Transverse colon (tissue), 4 donors: ENCODE measurements at regions not wholly inside any gene's neighbourhood (a gene's known extent, or its start where the extent isn't known, plus 50 kb on each side); places are given as distances from the start of the nearest gene placed in this dataset.

ENCODE experiments used
- DNase-seq: peaks from one replicate; pipeline ENCODE4 v3.0.0-alpha.2; 2019
- H3K27ac ChIP-seq, 4 donors: fragments of 200-600 bp; sonication (generic); 2 replicates each; pipeline ENCODE4 v1.5.1; 2016 to 2018; ENCODE audit warnings: inconsistent platforms in 4 of 4
- H3K27me3 ChIP-seq: fragments of 200-600 bp; sonication (generic); 2 replicates; pipeline ENCODE4 v1.5.1; 2017; ENCODE audit warnings: inconsistent platforms
- H3K36me3 ChIP-seq, 4 donors: fragments of 200-600 bp; sonication (generic); 2 replicates each; pipeline ENCODE4 v1.5.1; 2017 to 2019; ENCODE audit warnings: inconsistent platforms in 4 of 4
- H3K4me1 ChIP-seq, 4 donors: fragments of 200-600 bp; sonication (generic); 2 replicates each; pipeline ENCODE4 v1.5.1; 2017 to 2020; ENCODE audit warnings: inconsistent platforms in 4 of 4
- H3K4me3 ChIP-seq, 4 donors: fragments of 200-600 bp; sonication (generic); 1 replicate in 1 of 4; 2 replicates in 3 of 4; pipeline versions ENCODE4 v1.5.1 to v1.6.1; 2017 to 2019; ENCODE audit warnings: inconsistent platforms in 4 of 4
- H3K9me3 ChIP-seq, 2 donors: fragments of 200-600 bp; sonication (generic); 2 replicates each; pipeline ENCODE4 v1.5.1; 2017 to 2019; ENCODE audit warnings: inconsistent platforms in 2 of 2
- CTCF ChIP-seq, 5 experiments: fragments of 200-600 bp in 3 of 5; fragments of 450-650 bp in 2 of 5; sonication (generic) in 3 of 5; IDR thresholded peaks; 1 replicate in 2 of 5; 2 replicates in 3 of 5; pipeline ENCODE4 v1.5.1; 2016 to 2017; ENCODE audit warnings: antibody characterized with exemption in 5 of 5, inconsistent platforms in 3 of 5, mild to moderate bottlenecking in 2 of 5, moderate library complexity in 1 of 5
- EP300 ChIP-seq: sonication (generic); formaldehyde crosslinking; IDR thresholded peaks from one replicate; pipeline ENCODE4 v1.6.1; 2017; ENCODE audit warnings: antibody characterized with exemption, low read depth
- POLR2A ChIP-seq: fragments of 450-650 bp; IDR thresholded peaks from one replicate; pipeline ENCODE4 v1.6.1; 2016; ENCODE audit warnings: antibody characterized with exemption, mild to moderate bottlenecking, moderate library complexity
- POLR2AphosphoS5 ChIP-seq, 3 donors: sonication (generic); formaldehyde crosslinking; IDR thresholded peaks; one replicate each; pipeline ENCODE4 v1.6.1; 2016; ENCODE audit warnings: antibody characterized with exemption in 3 of 3
- WGBS, 2 donors: methylation state at CpG; one replicate each; pipeline ENCODE4 v1.1.5; 2018; ENCODE audit warnings: low coverage in 1 of 2; 5-methylcytosine and 5-hydroxymethylcytosine counted together
- in situ Hi-C, 4 donors: fragments of 200-750 bp; cut with MboI; loops; one replicate each; pipeline versions ENCODE4 v1.15.0 to v1.15.1; 2017; ENCODE audit warnings: low sequenced_read_pairs in 3 of 4, low pct_ligation_motif_present in 1 of 4, low pct_unique_long_range_greater_than_20kb in 1 of 4
- intact Hi-C: fragments of 100-400 bp; cut with DNase I; formaldehyde crosslinking; loops from one replicate; pipeline ENCODE4 v1.15.1; 2023; ENCODE audit warnings: low total_unique reads

DNA sequence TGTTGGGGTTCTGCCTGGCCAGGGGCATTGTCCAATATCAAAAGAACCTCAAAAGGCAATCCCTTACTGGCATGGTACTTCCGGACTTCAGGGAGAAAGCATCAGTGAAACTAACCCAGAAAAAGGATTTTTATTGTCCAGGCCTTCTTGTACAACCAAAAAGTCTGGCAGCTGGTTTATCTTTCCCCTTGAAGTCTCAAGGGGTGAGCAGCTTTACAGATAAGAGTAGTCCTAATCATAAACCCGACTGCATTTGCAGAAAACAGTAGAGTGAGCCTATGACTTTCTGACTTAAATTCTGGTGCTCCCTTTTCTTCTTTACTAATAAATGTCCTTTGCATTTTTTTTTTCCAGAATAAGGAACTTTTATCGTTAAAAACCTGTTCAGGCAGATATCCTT is 104.0 kb upstream of the CHRM3 start:
- Histone ChIP-seq H3K4me3 (no peak overlapping the region), H3K27me3 (no peaks in the 10 kb centered on the region), H3K36me3 (no peaks in the 10 kb centered on the region), H3K4me1 (no peaks in the 10 kb centered on the region), H3K9me3 (no peaks in the 10 kb centered on the region), H3K27ac (no peak overlapping the region)
- intact Hi-C loops, result no loop called here
- WGBS, 2 donors, result 62 to 67% methylated on average over 3 of the region's 3 CpGs
- no peak for DNase-seq
- TF ChIP-seq EP300 (no peak), CTCF (IDR thresholded peaks at IDR 0.05) (no peak), POLR2AphosphoS5 (IDR thresholded peaks at IDR 0.05) (no peak), POLR2A (no peak)
- in situ Hi-C loops, result no loop called here

GRCh38 chr1:239276051-239276450 is 110.3 kb upstream of the CHRM3 start:
- no peak overlapping the region for H3K4me3 ChIP-seq
- no peaks in the 10 kb centered on the region for H3K9me3 ChIP-seq
- no peaks in the 10 kb centered on the region for H3K4me1 ChIP-seq
- H3K36me3 ChIP-seq, result no peaks in the 10 kb centered on the region
- in situ Hi-C loops (no loop called here), intact Hi-C loops (no loop called here)
- no peak overlapping the region for H3K27ac ChIP-seq
- no peak for DNase-seq
- no peak for TF ChIP-seq EP300
- TF ChIP-seq CTCF (IDR thresholded peaks at IDR 0.05), result no peak
- H3K27me3 ChIP-seq, result no peaks in the 10 kb centered on the region
- WGBS, 2 donors, result 47 to 62% methylated on average over 2 to 5 of the region's 5 CpGs

DNA sequence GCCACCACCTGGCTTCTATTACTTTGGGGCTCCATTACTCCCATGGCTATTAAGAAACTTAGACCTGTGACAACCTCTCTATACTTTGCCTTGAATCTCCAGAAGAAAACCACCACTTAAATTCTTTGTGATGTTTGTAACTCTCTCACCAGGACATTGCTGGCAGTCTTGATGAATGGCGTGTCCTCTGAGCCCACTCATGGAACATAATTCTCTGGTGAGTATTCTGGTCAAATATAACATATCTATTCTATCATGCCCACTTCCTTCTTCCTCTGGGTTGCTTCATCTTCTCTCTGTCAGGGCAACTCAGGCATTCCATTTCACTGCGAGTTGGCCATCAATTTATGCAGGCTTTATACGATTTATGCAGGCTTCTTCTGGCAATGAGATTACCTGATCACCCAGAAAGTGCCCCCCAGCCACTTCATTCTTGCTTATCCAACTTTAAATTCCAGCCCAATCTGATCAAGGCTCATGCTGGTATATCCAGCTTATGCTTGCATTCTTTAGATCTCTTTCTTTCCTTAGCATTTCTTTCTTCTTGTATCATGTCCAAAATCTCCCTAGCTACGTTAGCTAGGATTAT is 112.0 kb upstream of the CHRM3 start:
- no peaks in the 10 kb centered on the region for H3K9me3 ChIP-seq
- no peak overlapping the region for H3K4me3 ChIP-seq
- in situ Hi-C loops, result no loop called here
- no peaks in the 10 kb centered on the region for H3K27me3 ChIP-seq
- WGBS, 2 donors, result 80 to 84% methylated on average over 2 to 4 of the region's 4 CpGs
- intact Hi-C loops, result no loop called here
- H3K36me3 ChIP-seq, result no peaks in the 10 kb centered on the region
- no peak for DNase-seq
- no peak overlapping the region for H3K27ac ChIP-seq
- TF ChIP-seq EP300 (no peak), CTCF (IDR thresholded peaks at IDR 0.05) (no peak), POLR2A (no peak), POLR2AphosphoS5 (IDR thresholded peaks at IDR 0.05) (no peak)
- no peaks in the 10 kb centered on the region for H3K4me1 ChIP-seq

DNA sequence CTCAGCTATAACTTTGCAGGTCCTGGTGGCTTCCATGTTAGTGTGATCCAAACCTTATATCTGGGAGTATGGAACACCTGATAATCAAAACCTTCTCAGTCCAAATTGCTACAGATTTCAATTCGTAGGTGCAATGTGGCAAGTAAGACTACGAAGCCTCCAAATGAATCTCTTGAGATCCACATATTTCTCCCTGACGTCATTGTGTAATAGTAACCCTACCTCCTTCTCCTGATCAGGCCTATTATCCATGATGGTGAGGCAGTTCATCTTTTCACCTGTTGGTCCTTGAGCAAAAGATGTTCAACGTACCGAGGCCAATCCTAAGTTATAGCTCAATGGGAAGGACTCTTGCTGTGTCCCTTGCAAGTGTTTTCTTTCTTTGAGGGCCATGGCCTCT is 115.9 kb upstream of the CHRM3 start:
- Histone ChIP-seq H3K27me3 (no peaks in the 10 kb centered on the region), H3K27ac (no peak overlapping the region), H3K4me1 (no peaks in the 10 kb centered on the region), H3K36me3 (no peaks in the 10 kb centered on the region), H3K4me3 (no peak overlapping the region), H3K9me3 (no peaks in the 10 kb centered on the region)
- no peak for DNase-seq
- 87 to 91% methylated on average over 5 of the region's 5 CpGs for WGBS, 2 donors
- in situ Hi-C loops (no loop called here), intact Hi-C loops (no loop called here)
- TF ChIP-seq POLR2A, result no peak
- no peak for TF ChIP-seq POLR2AphosphoS5 (IDR thresholded peaks at IDR 0.05)
- no peak for TF ChIP-seq EP300
- no peak for TF ChIP-seq CTCF (IDR thresholded peaks at IDR 0.05)
